ENCODE measurements at regions not wholly inside any gene's neighbourhood (a gene's known extent, or its start where the extent isn't known, plus 50 kb on each side); places are given as distances from the start of the nearest gene placed in this dataset.

DNA sequence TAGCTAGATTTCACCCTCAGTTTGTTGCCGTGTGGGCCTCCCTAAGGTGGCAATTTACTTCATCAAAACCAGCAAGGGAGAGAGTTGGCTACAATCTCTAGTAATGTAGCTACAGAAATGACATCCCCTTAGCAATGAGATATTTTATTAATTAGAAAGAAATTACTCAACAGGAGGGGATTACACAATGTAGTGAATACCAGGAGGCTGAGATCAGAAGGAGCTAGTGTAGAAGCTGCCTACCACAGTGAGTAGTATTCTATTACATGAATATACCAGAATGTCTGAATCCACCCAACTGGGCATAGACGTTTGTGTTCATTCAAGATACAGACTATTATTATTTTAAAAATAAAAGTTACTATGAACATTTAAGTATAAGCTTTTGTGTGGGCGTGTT is 868.2 kb upstream of the CXADR start:
- Histone ChIP-seq H3K36me3 (ENCODE audit: insufficient read depth, low read length, poor library complexity, severe bottlenecking) (no peaks in the 10 kb centered on the region), H3K9me3 (ENCODE audit: low read depth, low read length, poor library complexity, severe bottlenecking) (peaks cover 6% of the 10 kb centered on the region), H3K27ac (ENCODE audit: low read depth, low read length, poor library complexity, severe bottlenecking) (no peak overlapping the region), H3K4me1 (ENCODE audit: insufficient read depth, low read length, poor library complexity, severe bottlenecking) (no peaks in the 10 kb centered on the region), H3K27me3 (replicated peaks; ENCODE audit: insufficient read depth, low read depth, low read length, poor library complexity) (no peaks in the 10 kb centered on the region), H3K4me3 (ENCODE audit: low read depth, low read length, poor library complexity, severe bottlenecking) (no peak overlapping the region)
- POLR2A ChIA-PET (ENCODE audit: low non-redundant PET) = no interaction called here
- BruUV-seq (replicated peaks) = no TSS peak
- no peak for DNase-seq (ENCODE audit: low spot score)
- TF ChIP-seq EZH2 (IDR thresholded peaks at IDR 0.05; ENCODE audit: borderline replicate concordance, low read depth, low read length, poor library complexity, severe bottlenecking) (no peak), CTCF (conservative IDR thresholded peaks at IDR 0.05; ENCODE audit: low read depth, low read length) (no peak)
- CTCF ChIA-PET = no interaction called here
- intact Hi-C loops (cut with micrococcal nuclease; ENCODE audit: unreplicated experiment) = no loop called here

DNA sequence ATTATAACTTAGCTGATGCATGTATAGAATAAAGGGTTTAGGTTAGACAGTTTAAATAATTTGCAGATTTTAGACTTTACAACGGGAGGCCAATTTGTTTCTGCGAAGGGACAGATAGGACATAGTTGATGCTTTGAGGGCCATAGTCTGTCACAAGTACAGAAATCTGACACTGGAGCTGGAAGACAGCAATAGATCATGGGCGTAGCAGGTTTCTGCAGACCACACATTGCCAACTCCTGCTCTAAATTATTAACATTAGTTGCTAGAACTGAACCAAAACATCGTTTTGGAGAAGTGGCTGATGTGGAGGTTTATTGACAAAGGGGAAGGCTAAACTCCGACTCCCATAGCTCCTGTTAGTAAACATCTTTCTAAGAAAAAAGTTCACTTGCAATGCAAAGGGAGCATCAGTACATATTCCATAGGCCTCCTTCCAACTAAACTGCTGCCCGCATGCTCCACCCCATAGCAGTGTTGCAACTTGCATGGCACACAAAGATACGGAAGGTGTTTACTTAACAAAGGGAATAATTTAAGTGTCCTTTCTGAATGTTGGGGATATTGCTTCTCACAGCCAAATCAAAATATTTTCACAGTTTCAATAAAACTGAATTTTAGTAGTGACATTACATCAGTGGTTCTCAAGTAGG is 862.0 kb upstream of the CXADR start:
- CTCF ChIA-PET = no interaction called here
- POLR2A ChIA-PET (ENCODE audit: low non-redundant PET) = no interaction called here

DNA sequence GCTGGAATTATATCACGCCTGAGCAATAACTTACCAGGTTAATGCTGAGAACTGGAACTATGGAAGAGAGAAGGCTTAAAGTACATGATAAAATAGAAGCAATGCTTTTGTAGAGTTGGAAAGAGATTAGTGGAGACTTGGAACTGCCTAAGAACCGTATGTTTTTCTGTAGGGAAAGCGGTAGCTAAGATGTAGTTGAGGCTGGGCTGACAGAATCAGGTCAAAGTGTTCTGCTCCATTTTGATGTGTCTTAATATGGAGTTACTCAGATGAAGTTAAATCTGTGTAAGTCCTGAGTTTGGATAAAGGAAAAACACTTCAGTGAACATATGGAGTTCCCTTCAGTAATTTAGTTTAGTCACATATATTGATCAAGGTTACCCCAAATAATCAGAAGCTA is 860.9 kb upstream of the CXADR start:
- peaks cover 9% of the 10 kb centered on the region for H3K9me3 ChIP-seq (ENCODE audit: low read depth, low read length, poor library complexity, severe bottlenecking)
- H3K4me3 ChIP-seq (ENCODE audit: low read depth, low read length, poor library complexity, severe bottlenecking) = no peak overlapping the region
- DNase-seq (ENCODE audit: low spot score) = no peak
- H3K4me1 ChIP-seq (ENCODE audit: insufficient read depth, low read length, poor library complexity, severe bottlenecking) = no peaks in the 10 kb centered on the region
- ChIA-PET CTCF (no interaction called here), POLR2A (ENCODE audit: low non-redundant PET) (no interaction called here)
- no TSS peak for BruUV-seq (replicated peaks)
- H3K27ac ChIP-seq (ENCODE audit: low read depth, low read length, poor library complexity, severe bottlenecking) = no peak overlapping the region
- intact Hi-C loops (cut with micrococcal nuclease; ENCODE audit: unreplicated experiment) = no loop called here
- no peaks in the 10 kb centered on the region for H3K27me3 ChIP-seq (replicated peaks; ENCODE audit: insufficient read depth, low read depth, low read length, poor library complexity)
- no peaks in the 10 kb centered on the region for H3K36me3 ChIP-seq (ENCODE audit: insufficient read depth, low read length, poor library complexity, severe bottlenecking)
- TF ChIP-seq EZH2 (IDR thresholded peaks at IDR 0.05; ENCODE audit: borderline replicate concordance, low read depth, low read length, poor library complexity, severe bottlenecking) (no peak), CTCF (conservative IDR thresholded peaks at IDR 0.05; ENCODE audit: low read depth, low read length) (no peak)

More for the DNA sequence above, 862.0 kb upstream of the CXADR start:
- H3K9me3 ChIP-seq (ENCODE audit: low read depth, low read length, poor library complexity, severe bottlenecking) = peaks cover 6% of the 10 kb centered on the region
- TF ChIP-seq EZH2 (IDR thresholded peaks at IDR 0.05; ENCODE audit: borderline replicate concordance, low read depth, low read length, poor library complexity, severe bottlenecking) (no peak), CTCF (conservative IDR thresholded peaks at IDR 0.05; ENCODE audit: low read depth, low read length) (no peak)
- no peak overlapping the region for H3K4me3 ChIP-seq (ENCODE audit: low read depth, low read length, poor library complexity, severe bottlenecking)
- no peaks in the 10 kb centered on the region for H3K4me1 ChIP-seq (ENCODE audit: insufficient read depth, low read length, poor library complexity, severe bottlenecking)
- intact Hi-C loops (cut with micrococcal nuclease; ENCODE audit: unreplicated experiment) = no loop called here
- no peaks in the 10 kb centered on the region for H3K36me3 ChIP-seq (ENCODE audit: insufficient read depth, low read length, poor library complexity, severe bottlenecking)
- no peak overlapping the region for H3K27ac ChIP-seq (ENCODE audit: low read depth, low read length, poor library complexity, severe bottlenecking)
- no peak for DNase-seq (ENCODE audit: low spot score)
- no peaks in the 10 kb centered on the region for H3K27me3 ChIP-seq (replicated peaks; ENCODE audit: insufficient read depth, low read depth, low read length, poor library complexity)
- BruUV-seq (replicated peaks) = no TSS peak

All from A673 (cell line).